ENCODE measurements at regions not wholly inside any gene's neighbourhood (a gene's known extent, or its start where the extent isn't known, plus 50 kb on each side); places are given as distances from the start of the nearest gene placed in this dataset.

DNA sequence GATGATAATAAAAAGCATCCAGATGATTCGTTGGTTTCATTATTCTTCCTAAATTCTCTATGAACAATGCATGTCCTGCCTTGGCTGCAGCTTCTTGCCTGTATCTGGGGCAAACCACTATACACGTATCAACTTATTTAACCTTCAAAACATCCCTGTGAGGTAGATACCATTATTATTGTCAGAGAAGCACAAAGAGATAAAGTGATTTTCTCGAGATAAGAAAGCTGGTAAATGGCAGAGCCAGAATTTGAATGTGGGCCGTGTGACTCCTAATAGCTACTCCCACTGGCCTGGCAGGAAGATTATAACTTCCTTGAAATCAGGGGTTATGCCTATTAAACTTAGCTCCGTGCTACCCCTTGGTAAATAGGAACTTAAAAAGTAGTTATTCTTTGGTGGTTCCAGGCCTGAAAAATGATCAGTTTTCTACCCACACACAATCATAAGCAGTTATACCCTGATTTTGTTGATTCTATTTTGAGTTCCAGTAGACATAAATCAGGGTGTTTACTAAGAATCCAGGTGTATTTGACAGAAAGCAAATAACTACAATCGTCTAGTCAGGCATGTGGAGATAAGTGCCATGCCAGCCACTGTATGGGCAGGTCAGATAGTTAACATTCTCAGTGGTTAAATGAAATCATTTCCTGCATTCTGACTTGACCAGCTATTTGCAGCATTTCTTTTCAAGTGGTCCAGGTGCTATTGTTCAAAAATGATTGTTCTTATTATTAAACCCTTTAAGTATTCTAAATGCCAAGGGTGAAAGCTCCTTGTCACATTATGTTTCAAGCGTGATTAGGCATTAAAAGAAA, 99.2 kb upstream of the LRRN1 start:
- Histone ChIP-seq H3K27me3 (ENCODE audit: insufficient read depth, low read length, poor library complexity, severe bottlenecking) (no peaks in the 10 kb centered on the region), H3K4me3 (ENCODE audit: low read length) (no peak overlapping the region), H3K4me1 (ENCODE audit: insufficient read depth, low read length) (no peaks in the 10 kb centered on the region), H3K36me3 (ENCODE audit: insufficient read depth, low read length) (no peaks in the 10 kb centered on the region), H3K27ac (ENCODE audit: low read depth, low read length) (no peak overlapping the region), H3K9me3 (ENCODE audit: low read length) (no peaks in the 10 kb centered on the region)
- Mint-ChIP-seq H3K27me3 (peaks cover 0 to 1% of the 10 kb centered on the region in 2 donors), H3K4me1 (no peaks in the 10 kb centered on the region), H3K27ac (no peak overlapping the region), H3K36me3 (no peaks in the 10 kb centered on the region), H3K9me3 (peaks cover 0 to 5% (median 2%) of the 10 kb centered on the region in 5 donors), H3K4me3 (no peak overlapping the region)
- CTCF ChIA-PET = no interaction called here
- POLR2A ChIA-PET = no interaction called here
- DNase-seq = no peak

DNA sequence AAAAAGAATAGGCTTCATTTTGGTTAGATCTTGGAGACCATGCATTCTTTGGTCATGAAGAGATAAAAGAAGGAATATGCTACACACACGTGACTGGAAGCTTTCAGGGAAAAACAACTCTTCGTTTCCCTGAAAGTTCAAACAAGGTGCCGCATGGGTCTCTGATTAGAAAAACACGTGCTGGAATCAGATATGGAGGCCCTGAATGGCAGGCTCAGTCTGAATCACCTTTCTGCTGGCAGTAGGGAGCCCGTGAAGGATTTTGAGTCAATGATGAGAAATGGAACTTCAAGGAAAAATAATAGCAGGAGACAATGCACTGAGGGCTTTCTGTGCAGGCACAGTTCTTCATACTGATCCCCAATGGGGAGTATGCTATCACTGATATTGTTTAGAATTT, 99.8 kb upstream of the LRRN1 start:
- Mint-ChIP-seq H3K27ac (no peak overlapping the region), H3K27me3 (peaks cover 0 to 4% of the 10 kb centered on the region in 2 donors), H3K4me1 (no peaks in the 10 kb centered on the region), H3K9me3 (peaks cover 0 to 5% (median 2%) of the 10 kb centered on the region in 5 donors), H3K36me3 (no peaks in the 10 kb centered on the region), H3K4me3 (no peak overlapping the region)
- no peak overlapping the region for H3K4me3 ChIP-seq (ENCODE audit: low read length)
- CTCF ChIA-PET = no interaction called here
- DNase-seq = no peak
- no peaks in the 10 kb centered on the region for H3K27me3 ChIP-seq (ENCODE audit: insufficient read depth, low read length, poor library complexity, severe bottlenecking)
- no peaks in the 10 kb centered on the region for H3K9me3 ChIP-seq (ENCODE audit: low read length)
- H3K4me1 ChIP-seq (ENCODE audit: insufficient read depth, low read length) = no peaks in the 10 kb centered on the region
- POLR2A ChIA-PET = no interaction called here
- H3K27ac ChIP-seq (ENCODE audit: low read depth, low read length) = no peak overlapping the region
- no peaks in the 10 kb centered on the region for H3K36me3 ChIP-seq (ENCODE audit: insufficient read depth, low read length)

DNA sequence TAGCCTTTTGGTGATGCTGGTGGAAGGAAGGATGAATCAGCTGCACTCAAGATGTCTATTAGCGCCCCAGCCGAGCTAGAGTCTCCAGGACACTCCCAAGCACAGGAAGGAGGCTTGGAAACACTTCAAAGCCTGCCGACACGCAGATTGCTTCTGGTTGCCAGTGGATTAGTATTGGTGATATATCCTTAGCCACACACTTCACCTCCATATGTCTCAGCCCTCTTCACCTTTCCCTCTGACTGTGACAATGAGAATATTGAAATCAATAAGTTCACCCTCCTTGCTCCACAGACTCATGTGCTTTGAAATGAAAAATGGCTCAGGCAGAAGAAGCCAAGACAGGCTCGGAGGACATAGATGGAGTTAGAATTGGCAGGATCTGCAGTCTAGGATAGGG, 102.9 kb upstream of the LRRN1 start:
- H3K27me3 Mint-ChIP-seq = peaks cover 0 to 3% of the 10 kb centered on the region in 2 donors
- ChIA-PET POLR2A (no interaction called here), CTCF (no interaction called here)
- no peaks in the 10 kb centered on the region for H3K36me3 ChIP-seq (ENCODE audit: insufficient read depth, low read length)
- no peaks in the 10 kb centered on the region for H3K27me3 ChIP-seq (ENCODE audit: insufficient read depth, low read length, poor library complexity, severe bottlenecking)
- no peaks in the 10 kb centered on the region for H3K4me1 Mint-ChIP-seq
- no peak overlapping the region for H3K4me3 Mint-ChIP-seq
- DNase-seq = no peak
- H3K36me3 Mint-ChIP-seq = no peaks in the 10 kb centered on the region
- H3K27ac ChIP-seq (ENCODE audit: low read depth, low read length) = no peak overlapping the region
- H3K27ac Mint-ChIP-seq = no peak overlapping the region
- H3K9me3 Mint-ChIP-seq = peaks cover 0 to 7% (median 2%) of the 10 kb centered on the region in 5 donors
- no peaks in the 10 kb centered on the region for H3K9me3 ChIP-seq (ENCODE audit: low read length)
- H3K4me3 ChIP-seq (ENCODE audit: low read length) = no peak overlapping the region
- H3K4me1 ChIP-seq (ENCODE audit: insufficient read depth, low read length) = no peaks in the 10 kb centered on the region

DNA sequence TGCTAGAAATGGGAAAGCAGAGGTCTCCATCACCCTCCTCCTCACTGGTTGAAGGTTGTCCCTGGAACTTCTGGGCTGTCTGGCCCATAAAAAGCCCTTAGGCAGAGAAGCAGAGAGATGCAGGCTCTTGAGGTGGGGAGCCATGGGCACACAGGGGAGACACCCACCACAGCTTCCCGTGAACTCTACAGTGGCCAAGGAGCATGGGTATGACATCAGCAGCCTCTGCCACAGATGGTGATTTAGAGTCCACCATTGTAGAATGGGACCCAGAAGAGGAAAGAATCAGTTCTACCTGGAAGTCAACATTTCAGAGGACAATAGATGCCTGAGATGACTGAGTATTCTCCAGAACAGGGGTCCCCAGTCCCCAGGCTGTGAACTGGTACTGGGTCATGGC, 105.6 kb upstream of the LRRN1 start:
- H3K4me1 ChIP-seq (ENCODE audit: insufficient read depth, low read length) = no peaks in the 10 kb centered on the region

DNA sequence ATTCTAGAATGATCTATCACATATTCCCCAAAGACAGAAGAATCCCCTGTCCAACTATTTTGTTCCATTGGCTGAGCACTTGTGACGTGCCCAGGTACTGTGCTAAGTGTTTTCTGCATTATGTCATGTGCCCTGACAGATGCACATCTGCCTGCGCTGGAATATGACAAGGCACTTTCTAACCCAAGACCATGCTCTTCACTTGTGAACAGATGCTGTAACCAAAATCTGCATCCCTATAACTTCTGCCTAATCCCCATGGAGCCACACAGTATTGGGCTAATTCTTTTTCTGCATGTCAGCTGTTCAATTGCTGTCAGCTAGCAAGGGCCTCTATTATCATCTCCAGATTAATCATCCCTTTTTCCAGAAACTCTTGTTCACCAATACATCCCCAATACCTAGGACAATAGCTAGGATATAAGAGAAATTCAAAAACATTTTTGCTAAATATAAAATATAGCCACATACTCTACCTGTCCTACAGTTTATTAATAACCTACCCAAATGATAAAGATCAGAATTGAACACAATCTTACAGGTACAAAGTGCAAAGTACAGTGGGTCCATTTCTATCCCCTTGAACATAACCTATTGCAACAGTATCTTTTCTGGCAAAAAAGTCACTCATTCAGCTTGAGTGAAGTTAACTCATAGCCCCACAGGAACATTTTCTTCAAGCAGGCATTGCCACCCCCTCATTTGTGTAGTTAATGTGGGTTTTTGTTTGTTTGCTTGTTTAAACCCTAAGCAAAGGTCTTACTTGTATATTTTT, 109.4 kb upstream of the LRRN1 start:
- Mint-ChIP-seq H3K27me3 (peaks cover 0 to 3% of the 10 kb centered on the region in 2 donors), H3K36me3 (no peaks in the 10 kb centered on the region), H3K27ac (no peak overlapping the region), H3K4me3 (no peak overlapping the region), H3K4me1 (no peaks in the 10 kb centered on the region), H3K9me3 (peaks cover 0 to 7% (median 2%) of the 10 kb centered on the region in 5 donors)
- CTCF ChIA-PET = no interaction called here
- Histone ChIP-seq H3K36me3 (ENCODE audit: insufficient read depth, low read length) (no peaks in the 10 kb centered on the region), H3K4me1 (ENCODE audit: insufficient read depth, low read length) (no peaks in the 10 kb centered on the region), H3K27ac (ENCODE audit: low read depth, low read length) (no peak overlapping the region), H3K4me3 (ENCODE audit: low read length) (no peak overlapping the region), H3K27me3 (ENCODE audit: insufficient read depth, low read length, poor library complexity, severe bottlenecking) (no peaks in the 10 kb centered on the region), H3K9me3 (ENCODE audit: low read length) (no peaks in the 10 kb centered on the region)
- POLR2A ChIA-PET = no interaction called here
- DNase-seq = no peak

More for the DNA sequence above, 105.6 kb upstream of the LRRN1 start:
- ChIA-PET POLR2A (interaction anchor here (0.6 kb wide), 1 partner anchor 1109 kb away, joined by 13 read pairs; no protein-coding TSS in a partner anchor), CTCF (no interaction called here)
- no peak overlapping the region for H3K27ac Mint-ChIP-seq
- no peak for DNase-seq
- no peaks in the 10 kb centered on the region for H3K36me3 Mint-ChIP-seq
- H3K9me3 ChIP-seq (ENCODE audit: low read length) = no peaks in the 10 kb centered on the region
- H3K27me3 ChIP-seq (ENCODE audit: insufficient read depth, low read length, poor library complexity, severe bottlenecking) = no peaks in the 10 kb centered on the region
- H3K4me1 Mint-ChIP-seq = no peaks in the 10 kb centered on the region
- no peak overlapping the region for H3K4me3 Mint-ChIP-seq
- H3K36me3 ChIP-seq (ENCODE audit: insufficient read depth, low read length) = no peaks in the 10 kb centered on the region
- no peak overlapping the region for H3K4me3 ChIP-seq (ENCODE audit: low read length)
- peaks cover 0 to 3% (median 2%) of the 10 kb centered on the region in 5 donors for H3K9me3 Mint-ChIP-seq
- no peak overlapping the region for H3K27ac ChIP-seq (ENCODE audit: low read depth, low read length)
- peaks cover 0 to 3% of the 10 kb centered on the region in 2 donors for H3K27me3 Mint-ChIP-seq

DNA sequence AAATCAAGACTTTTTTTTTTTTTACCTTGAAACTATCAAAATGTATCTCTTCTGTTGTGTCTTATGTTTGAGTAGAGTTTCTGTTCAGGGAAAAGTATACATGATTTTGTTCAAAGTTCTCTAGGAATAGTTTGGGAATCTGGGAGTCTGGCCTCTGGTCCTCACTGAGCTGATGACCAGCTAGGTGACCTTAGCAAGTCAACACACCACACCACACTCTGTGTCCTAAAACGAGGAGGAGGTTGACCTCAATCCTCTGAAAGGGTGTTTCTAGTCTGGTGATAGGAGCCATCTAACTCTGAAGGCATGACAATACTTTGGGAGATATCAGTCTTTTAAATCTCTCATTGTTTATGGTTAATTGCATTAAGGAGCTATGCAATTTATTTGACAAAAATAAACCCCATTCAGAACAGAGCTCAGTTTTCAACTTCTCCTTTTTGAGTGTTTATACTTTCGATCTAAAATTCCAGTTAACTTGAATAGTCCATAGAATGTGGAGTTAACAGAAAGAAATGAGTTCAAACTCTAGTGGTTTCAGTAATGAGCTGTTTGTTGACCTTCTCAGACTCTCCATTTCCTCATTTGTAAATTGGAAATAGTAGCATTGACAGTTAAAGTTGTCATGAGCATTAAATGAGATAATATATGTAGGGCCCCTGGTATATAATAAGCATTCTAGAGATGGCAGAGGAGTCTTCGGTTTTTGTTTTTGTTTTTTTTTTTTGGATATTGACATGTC, 112.2 kb upstream of the LRRN1 start:
- H3K36me3 ChIP-seq (ENCODE audit: insufficient read depth, low read length) = no peaks in the 10 kb centered on the region
- no peaks in the 10 kb centered on the region for H3K27me3 ChIP-seq (ENCODE audit: insufficient read depth, low read length, poor library complexity, severe bottlenecking)
- H3K27me3 Mint-ChIP-seq = no peaks in the 10 kb centered on the region
- POLR2A ChIA-PET = no interaction called here
- no peak overlapping the region for H3K27ac ChIP-seq (ENCODE audit: low read depth, low read length)
- H3K9me3 ChIP-seq (ENCODE audit: low read length) = no peaks in the 10 kb centered on the region
- no peaks in the 10 kb centered on the region for H3K4me1 ChIP-seq (ENCODE audit: insufficient read depth, low read length)
- H3K27ac Mint-ChIP-seq = no peak overlapping the region
- H3K4me3 ChIP-seq (ENCODE audit: low read length) = no peak overlapping the region
- no peak for DNase-seq
- H3K36me3 Mint-ChIP-seq = no peaks in the 10 kb centered on the region
- H3K4me3 Mint-ChIP-seq = no peak overlapping the region
- H3K9me3 Mint-ChIP-seq = peaks cover 0 to 9% (median 2%) of the 10 kb centered on the region in 5 donors
- CTCF ChIA-PET = no interaction called here
- no peaks in the 10 kb centered on the region for H3K4me1 Mint-ChIP-seq

DNA sequence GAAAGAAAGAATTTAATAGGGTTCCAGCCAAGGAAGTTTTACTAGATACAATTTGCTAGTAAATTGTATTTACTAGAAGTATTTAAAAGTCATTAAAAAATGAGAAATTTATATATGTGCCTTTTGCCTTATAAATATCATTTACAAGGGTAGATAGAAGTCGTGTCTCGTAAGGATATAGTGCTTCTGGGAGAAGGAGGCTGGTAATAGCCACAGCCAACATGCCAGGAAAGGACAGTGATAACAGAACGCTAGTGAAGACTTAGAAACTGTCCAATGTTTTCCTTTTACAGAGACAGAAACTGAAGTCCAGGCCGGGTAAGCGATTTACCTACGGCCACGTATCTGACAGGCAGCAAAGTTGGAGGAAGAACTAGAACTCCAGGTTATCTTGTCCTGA, 113.5 kb upstream of the LRRN1 start:
- ChIA-PET POLR2A (no interaction called here), CTCF (no interaction called here)
- Histone ChIP-seq H3K4me1 (ENCODE audit: insufficient read depth, low read length) (no peaks in the 10 kb centered on the region), H3K9me3 (ENCODE audit: low read length) (no peaks in the 10 kb centered on the region), H3K27me3 (ENCODE audit: insufficient read depth, low read length, poor library complexity, severe bottlenecking) (no peaks in the 10 kb centered on the region), H3K27ac (ENCODE audit: low read depth, low read length) (no peak overlapping the region), H3K36me3 (ENCODE audit: insufficient read depth, low read length) (no peaks in the 10 kb centered on the region), H3K4me3 (ENCODE audit: low read length) (no peak overlapping the region)
- Mint-ChIP-seq H3K36me3 (no peaks in the 10 kb centered on the region), H3K27ac (no peak overlapping the region), H3K4me3 (no peak overlapping the region), H3K27me3 (no peaks in the 10 kb centered on the region), H3K4me1 (no peaks in the 10 kb centered on the region), H3K9me3 (peaks cover 0 to 9% (median 2%) of the 10 kb centered on the region in 5 donors)
- no peak for DNase-seq

DNA sequence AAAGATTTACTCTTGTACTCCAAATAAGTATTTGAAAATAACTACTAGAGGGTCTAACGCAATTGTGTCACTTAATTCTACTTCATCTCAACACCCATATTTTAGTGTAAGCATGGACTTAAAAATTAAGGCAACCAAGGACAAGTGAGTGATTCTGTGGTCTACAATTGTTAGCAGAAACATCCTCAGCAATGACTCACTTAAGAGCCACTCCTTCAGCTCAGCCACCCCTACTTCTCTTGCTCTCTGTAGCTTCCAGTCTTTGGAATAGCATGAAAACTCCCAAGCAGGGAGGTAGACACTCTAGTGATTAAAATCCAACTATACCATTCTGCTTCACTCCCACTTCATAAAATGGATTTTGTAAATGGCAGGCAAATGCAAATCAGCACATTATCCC, 116.0 kb upstream of the LRRN1 start:
- Histone ChIP-seq H3K27ac (ENCODE audit: low read depth, low read length) (no peak overlapping the region), H3K4me3 (ENCODE audit: low read length) (no peak overlapping the region), H3K4me1 (ENCODE audit: insufficient read depth, low read length) (no peaks in the 10 kb centered on the region), H3K27me3 (ENCODE audit: insufficient read depth, low read length, poor library complexity, severe bottlenecking) (no peaks in the 10 kb centered on the region), H3K36me3 (ENCODE audit: insufficient read depth, low read length) (no peaks in the 10 kb centered on the region), H3K9me3 (ENCODE audit: low read length) (no peaks in the 10 kb centered on the region)
- H3K9me3 Mint-ChIP-seq = peaks cover 0 to 13% (median 2%) of the 10 kb centered on the region in 5 donors
- H3K4me1 Mint-ChIP-seq = no peaks in the 10 kb centered on the region
- CTCF ChIA-PET = no interaction called here
- H3K27ac Mint-ChIP-seq = no peak overlapping the region
- H3K4me3 Mint-ChIP-seq = no peak overlapping the region
- H3K27me3 Mint-ChIP-seq = no peaks in the 10 kb centered on the region
- DNase-seq = no peak
- POLR2A ChIA-PET = no interaction called here
- no peaks in the 10 kb centered on the region for H3K36me3 Mint-ChIP-seq
